B cell (primary cell): ENCODE measurements at regions not wholly inside any gene's neighbourhood (a gene's known extent, or its start where the extent isn't known, plus 50 kb on each side); places are given as distances from the start of the nearest gene placed in this dataset.

Source experiments
- CTCF ChIP-seq: fragments of 200-600 bp; IDR thresholded peaks from one replicate; pipeline ENCODE4 v1.8.0; 2022; ENCODE audit warnings: antibody characterized with exemption, mild to moderate bottlenecking
- EZH2 ChIP-seq: IDR thresholded peaks from 2 replicates; pipeline ENCODE4 v1.6.1; 2012; ENCODE audit warnings: borderline replicate concordance, low read depth, mild to moderate bottlenecking, moderate library complexity, low read length; ENCODE audit not compliant: insufficient read depth, poor library complexity, severe bottlenecking

GRCh38 chr12:5317556-5317955 is 114.4 kb upstream of the NTF3 start:
- TF ChIP-seq CTCF (no peak), EZH2 (no peak)
